ENCODE measurements at regions not wholly inside any gene's neighbourhood (a gene's known extent, or its start where the extent isn't known, plus 50 kb on each side); places are given as distances from the start of the nearest gene placed in this dataset.

DNA sequence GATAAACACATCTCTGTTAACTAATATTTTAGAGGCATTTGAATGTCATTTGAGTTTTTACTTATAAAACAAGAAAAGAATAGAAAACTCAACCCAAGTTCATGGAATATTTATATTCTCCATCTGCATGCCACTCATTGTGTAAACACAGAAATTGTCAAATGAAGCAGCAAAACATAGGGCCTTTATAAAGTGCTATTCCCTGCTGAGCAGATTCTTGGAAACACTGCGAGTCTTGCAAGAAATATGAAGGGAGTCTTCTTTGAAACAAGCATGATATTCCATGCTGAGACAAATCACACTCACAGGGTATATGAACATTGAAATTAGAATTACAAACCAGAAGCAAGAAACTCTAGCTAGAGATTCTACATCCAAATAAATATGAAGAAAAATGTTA, 655.8 kb downstream of the BRINP3 start:
- H3K4me3 ChIP-seq (ENCODE audit: low read length), result no peak overlapping the region
- no peak for DNase-seq (ENCODE audit: low read depth, low spot score)

DNA sequence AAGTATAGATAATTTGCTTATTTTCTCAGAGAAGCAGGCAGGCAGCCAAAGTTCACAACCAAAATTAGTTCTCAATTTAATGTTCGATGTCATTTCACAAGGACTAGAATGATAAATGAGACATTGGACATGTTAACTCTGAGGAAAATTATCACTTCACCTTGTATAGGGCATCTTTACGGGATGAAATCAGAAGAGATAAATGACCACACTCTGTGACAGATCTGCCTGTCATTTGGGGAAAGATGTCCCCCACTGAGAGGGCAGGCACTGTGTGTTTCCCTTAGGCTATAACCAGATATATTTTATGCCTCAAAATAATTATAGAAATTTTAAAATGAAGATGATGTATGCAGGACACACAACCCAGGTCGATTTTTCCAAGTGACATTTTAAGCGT, 642.9 kb downstream of the BRINP3 start:
- no peak for DNase-seq (ENCODE audit: low read depth, low spot score)
- no peak overlapping the region for H3K4me3 ChIP-seq (ENCODE audit: low read length)

DNA sequence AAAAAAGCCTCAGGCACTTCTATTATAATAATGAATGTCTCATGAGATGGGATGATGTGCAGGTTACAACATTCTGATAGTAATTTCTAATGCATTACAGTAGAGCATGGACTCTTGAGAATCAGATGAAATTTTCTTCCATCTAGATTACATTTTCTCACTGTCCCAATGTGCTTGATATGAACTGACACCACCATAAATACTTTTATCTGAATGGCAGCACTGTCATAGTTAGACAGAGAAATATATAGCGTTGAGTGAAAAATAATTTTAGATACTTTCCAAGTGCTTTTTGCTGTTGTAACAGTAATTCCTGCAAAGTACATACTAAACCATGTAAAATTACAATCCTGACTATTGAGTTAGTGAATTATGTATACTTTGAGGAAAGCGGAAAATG, 630.1 kb downstream of the BRINP3 start:
- H3K4me3 ChIP-seq (ENCODE audit: low read length), result no peak overlapping the region
- DNase-seq (ENCODE audit: low read depth, low spot score), result no peak

DNA sequence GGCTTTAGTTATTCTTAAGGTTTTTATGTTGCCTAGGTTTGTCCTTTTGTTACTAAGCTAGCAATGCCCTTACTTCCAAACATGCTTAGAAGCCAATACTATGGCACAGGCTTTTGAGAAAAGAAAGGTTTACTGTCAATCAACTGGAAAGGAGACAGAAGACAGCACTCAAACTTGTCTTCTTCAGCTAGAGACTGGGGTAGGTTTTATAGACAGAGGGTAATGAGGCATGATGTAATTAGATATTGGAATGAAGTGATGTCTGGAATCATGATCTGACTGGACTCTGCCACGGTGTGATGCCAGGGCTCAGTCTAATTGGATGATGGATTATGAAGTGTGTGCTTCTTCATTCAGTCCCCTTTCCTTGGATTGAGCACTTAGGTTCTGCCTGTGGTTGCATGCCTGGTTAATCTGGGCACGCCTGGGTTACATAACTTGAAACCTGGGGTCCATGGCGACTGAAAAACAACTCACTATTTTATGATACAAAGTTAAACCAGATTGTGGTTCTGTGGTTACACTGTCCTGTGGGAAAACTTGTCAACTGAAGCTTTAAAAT, 625.8 kb downstream of the BRINP3 start:
- no peak overlapping the region for H3K4me3 ChIP-seq (ENCODE audit: low read length)

DNA sequence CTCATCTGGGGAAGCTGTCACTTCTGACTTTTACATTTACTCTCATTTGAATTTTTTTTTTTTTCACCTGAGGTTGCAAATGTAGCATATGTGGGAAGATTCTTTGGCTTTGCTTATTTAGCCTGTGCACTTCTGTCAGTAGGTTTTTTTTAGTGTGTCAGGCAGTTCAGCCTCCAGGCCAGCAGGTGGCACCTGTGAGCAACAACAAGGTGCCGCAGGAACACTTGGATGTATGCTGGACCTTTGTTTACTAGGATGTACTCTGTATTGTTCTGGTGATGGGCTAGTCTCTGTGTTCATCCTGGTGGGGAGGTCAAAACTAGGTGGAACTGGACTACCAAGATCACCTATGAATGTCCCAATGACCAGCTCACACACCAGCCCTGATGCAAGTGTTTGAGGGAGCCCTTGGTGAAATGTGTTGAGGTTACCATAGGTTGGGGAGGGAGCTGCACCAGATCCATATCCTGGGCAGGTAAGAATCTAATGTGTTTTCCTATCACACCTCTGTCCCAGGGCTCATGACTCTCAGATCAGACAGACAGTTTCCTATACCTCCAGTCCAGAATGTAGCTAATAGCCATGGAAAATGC, 618.2 kb downstream of the BRINP3 start:
- no peak overlapping the region for H3K4me3 ChIP-seq (ENCODE audit: low read length)
- DNase-seq (ENCODE audit: low read depth, low spot score), result peak; percentile 20

More for the DNA sequence above, 625.8 kb downstream of the BRINP3 start:
- DNase-seq (ENCODE audit: low read depth, low spot score), result no peak

DNA sequence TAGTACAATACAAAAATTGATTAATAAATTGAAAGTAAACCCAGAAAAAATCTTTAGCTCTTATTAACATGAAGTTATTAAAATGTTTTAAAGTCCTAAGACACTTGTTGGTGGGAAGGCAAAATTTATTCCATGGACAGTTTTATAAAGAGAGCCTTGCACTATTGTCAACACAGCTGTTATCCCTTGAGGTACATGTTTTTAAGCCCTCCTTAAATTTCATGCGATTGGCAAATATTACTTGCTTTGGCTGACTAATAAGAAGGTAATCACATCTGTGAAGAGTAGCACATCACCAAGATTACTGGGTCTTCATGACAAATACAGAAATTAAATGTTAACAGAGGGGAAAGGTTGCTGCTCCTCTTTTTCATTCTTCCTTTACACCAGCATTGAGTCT, 611.1 kb downstream of the BRINP3 start:
- no peak for DNase-seq (ENCODE audit: low read depth, low spot score)

DNA sequence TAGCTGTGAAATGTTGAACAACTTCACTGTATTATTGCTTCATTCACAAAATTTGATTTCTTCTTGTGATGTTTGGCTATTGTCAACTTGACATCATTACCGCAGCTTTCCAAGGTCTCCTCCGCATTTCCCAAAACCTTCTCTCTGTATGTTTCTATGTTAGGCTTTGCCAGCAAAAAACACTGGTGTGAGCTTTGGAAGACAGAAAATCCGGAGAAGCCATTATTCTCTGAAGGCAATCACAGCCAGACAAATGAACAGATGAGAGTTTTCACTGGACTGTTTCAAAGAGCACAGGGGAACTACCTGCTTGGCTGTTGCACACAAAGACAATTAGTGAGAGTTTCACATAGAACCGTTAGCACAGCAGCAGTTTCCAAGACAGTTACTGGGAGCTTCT, 609.6 kb downstream of the BRINP3 start:
- no peak overlapping the region for H3K4me3 ChIP-seq (ENCODE audit: low read length)
- no peak for DNase-seq (ENCODE audit: low read depth, low spot score)

More for the DNA sequence above, 611.1 kb downstream of the BRINP3 start:
- no peak overlapping the region for H3K4me3 ChIP-seq (ENCODE audit: low read length)

DNA sequence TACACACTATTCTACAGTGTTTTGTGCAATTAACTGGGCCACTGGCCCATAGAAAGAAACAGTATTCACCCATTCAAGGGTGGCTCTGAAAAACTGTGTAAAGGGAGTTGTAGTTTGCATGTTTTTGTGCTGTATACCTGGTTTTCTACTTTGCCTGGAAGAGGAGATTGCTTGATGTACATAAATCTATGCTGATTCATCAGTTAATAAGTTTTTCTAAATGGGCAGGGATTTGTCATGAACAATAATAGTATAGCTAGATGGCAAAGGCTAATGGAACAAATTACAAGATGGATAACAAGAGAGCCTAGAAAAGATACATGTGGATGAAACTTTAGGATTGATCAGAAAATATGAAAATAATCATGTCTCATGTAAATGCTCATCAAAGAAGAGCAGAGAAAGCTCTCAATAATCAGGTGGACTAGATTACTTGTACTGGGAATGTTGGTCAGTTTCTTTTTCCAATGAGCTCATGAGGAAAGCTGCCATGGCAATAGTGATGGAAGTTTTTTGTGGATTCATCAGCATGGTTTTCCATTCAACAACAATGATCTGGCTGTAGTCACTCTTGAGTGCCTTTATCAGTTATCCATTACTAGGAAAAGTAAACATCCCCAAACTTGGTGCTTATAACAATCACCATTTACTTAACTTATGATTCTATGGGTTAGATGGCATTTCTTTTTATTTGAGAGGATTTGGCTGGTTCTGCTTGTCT, 602.8 kb downstream of the BRINP3 start:
- H3K4me3 ChIP-seq (ENCODE audit: low read length), result no peak overlapping the region
- no peak for DNase-seq (ENCODE audit: low read depth, low spot score)

DNA sequence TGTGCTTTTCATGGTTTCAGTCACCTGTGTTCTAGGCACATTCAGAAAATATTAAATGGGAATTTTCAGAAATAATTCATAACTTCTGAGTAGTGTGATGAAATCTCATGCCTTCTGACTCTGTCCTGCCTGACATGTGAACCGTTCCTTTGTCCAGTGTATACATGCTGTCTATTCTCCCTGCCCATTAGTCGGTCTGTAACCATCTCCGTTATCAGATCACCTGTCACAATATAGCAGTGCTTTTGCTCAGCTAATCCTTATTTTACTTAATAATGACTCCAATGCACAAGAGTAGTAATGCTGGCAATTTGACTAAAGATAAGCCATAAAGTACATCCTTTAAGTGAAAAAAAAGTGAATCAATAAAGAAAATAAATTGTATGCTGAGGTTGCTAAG, 597.5 kb downstream of the BRINP3 start:
- DNase-seq (ENCODE audit: low read depth, low spot score), result no peak
- no peak overlapping the region for H3K4me3 ChIP-seq (ENCODE audit: low read length)

DNA sequence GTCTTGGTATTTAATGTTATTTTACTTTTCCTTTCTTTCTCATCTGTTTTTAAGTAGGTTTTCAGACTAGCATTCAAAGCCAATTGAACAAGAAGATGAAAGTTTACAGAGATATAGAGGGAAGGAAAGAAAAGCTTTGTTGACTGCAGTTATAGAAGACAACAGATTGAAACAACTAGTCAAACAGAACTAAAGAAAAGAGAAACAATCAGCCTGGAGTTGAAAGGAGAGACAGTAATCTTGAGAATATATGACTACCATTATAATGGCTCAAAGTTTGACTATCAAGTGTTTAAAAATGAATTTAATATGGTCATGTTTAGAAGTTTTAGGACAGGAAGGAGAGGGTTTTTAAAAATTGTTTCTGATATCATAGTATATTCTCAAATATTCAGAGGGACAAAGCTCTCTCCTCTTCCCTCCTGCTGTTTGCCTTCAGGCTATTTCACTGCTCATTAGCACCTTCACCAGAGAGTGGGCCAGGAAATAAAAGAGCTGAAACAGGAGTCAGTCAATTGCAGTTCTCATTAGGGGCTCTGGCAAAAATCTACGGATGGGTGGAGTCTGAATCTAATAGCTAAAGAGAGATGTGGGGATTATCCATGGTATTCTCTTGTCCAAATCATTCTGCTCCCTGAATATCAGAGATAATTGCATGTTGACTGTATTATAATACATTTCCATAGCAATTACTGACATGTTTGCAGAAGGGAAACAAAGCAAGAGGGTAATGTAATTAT, 577.8 kb downstream of the BRINP3 start:
- no peak overlapping the region for H3K4me3 ChIP-seq (ENCODE audit: low read length)
- no peak for DNase-seq (ENCODE audit: low read depth, low spot score)

DNA sequence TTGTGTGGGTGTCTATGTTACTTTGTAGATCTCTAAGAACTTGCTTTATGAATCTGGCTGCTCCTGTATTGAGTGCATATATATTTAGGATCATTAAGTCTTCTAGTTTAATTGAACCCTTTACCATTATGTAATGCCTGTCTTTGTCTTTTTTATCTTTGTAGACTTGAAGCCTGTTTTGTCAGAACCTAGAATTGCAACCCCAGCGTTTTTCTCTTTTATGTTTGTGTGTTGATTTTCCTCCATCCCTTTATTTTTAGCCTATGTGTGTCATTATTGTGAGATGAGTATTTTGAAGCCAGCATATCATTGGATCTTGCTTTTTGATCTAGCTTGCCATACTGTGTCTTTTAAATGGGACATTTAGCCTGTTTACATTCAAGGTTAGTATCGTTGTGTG, 573.2 kb downstream of the BRINP3 start:
- H3K4me3 ChIP-seq (ENCODE audit: low read length), result no peak overlapping the region
- DNase-seq (ENCODE audit: low read depth, low spot score), result no peak

DNA sequence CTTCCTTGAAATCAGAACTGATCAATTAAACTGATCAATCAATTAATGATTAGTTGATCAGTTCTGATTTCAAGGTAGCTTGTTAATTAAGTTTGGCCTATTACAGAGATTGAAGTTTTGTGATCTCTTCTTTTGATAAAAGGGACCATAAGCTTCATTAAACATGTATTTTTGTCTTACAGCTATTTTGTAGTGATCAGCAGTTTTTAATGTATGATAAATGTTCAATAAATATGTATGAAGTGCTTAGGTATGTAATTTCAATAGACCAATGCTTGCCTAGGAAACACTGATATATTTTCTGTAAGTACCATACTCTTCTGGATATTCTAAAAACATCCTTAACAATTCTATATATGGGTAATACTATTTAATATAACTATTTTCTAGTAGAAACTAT, 569.6 kb downstream of the BRINP3 start:
- DNase-seq (ENCODE audit: low read depth, low spot score), result no peak
- H3K4me3 ChIP-seq (ENCODE audit: low read length), result no peak overlapping the region

DNA sequence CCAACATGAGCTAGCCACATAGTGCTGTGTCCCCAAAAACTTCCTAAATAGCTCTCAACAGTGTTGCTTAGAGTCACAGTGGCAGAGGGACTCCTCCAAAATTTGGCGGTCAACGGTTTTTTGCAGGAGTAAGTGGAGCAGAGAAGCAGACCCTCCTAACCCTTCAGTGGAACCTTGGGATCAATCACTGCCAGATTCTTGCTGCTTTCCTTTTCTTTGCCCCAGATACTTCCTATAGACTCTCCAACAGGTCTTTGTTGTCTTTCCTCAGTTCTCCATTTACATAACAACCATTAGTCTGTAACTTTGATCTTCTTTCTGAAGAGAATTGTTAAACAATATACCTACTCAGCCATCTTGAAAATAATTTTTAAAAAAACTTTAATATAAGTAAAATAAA, 556.1 kb downstream of the BRINP3 start:
- DNase-seq (ENCODE audit: low read depth, low spot score), result no peak
- no peak overlapping the region for H3K4me3 ChIP-seq (ENCODE audit: low read length)

DNA sequence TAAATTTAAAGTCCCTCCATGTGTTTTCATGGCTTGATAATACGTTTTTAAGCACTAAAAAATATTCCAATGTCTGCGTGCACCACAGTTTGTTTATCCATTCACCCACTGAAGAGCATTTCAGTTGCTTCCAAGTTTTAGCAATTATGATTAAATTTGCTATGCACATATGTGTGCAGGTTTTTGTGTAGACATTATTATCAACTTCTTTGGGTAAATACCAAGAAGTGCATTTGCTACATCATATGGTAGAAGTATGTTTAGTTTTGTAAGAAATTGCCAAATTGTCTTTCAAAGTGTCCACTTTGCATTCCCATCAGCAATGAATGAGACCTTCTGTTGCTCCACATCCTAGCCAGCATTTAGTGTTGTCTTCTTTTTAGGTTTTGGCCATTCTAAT, 550.0 kb downstream of the BRINP3 start:
- DNase-seq (ENCODE audit: low read depth, low spot score), result no peak
- no peak overlapping the region for H3K4me3 ChIP-seq (ENCODE audit: low read length)

DNA sequence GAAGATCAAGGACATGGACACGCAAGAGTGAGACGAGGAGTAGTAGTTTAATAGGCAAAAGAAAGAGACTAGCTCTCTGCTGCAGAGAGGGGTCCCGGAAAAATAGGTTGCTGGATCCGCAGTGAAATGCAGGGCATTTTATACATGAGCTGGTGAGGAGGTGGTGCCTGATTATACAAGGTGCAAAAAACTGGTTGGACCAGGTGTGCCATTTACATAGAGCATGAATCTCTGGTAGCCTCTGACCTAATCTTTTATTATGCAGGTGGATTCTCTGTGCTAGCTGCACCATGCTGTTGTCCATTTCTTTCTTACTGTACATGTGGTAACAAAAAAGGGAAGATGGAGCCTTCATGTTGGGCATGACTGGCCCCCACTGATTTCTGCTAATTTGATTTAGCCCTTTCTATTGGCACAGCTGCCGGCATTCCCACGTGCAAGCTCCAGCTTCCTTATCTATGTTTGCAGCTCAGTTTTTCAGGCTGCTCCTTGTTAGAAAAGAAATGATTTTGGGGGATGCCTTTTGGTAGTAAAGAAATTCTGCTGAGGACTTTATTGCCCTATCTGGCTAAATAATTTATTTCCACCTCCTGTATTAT, 548.1 kb downstream of the BRINP3 start:
- H3K4me3 ChIP-seq (ENCODE audit: low read length), result no peak overlapping the region
- DNase-seq (ENCODE audit: low read depth, low spot score), result no peak

DNA sequence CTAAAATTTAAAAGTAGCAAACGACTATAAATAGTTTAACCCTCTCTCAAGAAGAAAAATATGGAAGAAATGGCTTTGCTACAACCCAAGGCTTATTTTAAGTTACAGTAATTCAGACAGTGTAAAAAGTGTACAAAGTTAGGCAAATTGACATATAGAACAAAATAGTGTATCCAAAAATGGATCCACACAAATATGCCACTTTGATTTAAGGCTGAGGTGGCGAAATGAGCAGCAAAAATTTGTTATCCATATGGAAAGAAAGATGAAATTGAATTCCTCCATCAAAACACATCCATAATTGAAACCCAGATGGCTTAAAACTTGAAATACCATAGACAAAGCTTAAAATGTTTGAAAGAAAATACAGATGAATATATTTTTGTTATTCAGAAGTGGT, 540.8 kb downstream of the BRINP3 start:
- H3K4me3 ChIP-seq (ENCODE audit: low read length), result no peak overlapping the region
- DNase-seq (ENCODE audit: low read depth, low spot score), result no peak

DNA sequence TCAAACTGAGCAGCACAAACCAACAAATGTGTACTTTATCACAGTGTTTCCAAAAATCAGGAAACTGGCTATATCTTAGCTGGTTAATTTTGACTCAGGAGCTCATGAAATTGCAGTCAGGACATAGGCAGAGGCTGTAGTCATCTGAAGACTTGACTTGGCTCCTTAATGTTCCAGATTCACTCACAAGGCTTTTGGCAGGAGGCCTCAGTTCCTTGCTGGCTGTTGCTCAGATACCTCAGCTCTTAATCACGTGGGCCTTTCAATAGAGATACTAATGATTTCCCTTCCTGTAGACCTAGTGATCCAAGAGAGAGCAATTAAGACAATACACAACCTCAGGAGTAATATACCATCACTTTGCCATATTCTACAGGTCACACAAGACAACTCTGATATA, 537.7 kb downstream of the BRINP3 start:
- H3K4me3 ChIP-seq (ENCODE audit: low read length), result no peak overlapping the region
- no peak for DNase-seq (ENCODE audit: low read depth, low spot score)

DNA sequence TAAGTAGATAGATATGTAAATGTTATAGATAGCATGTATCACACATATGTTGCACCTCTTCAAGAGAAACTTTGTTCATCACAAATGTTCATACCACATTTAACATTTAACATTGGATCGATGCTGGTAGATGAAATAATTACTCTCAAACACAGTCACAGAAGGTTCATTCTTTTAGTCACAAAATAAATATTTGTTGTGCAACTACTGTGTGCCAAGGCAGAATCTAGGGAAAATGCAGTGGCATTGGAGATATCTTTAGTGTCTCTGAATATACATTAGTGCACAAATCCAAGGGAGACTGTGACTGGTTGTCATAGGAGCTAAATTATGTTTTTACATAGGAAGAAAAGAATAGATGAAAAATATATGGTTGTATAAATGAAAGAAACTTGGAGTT, 535.7 kb downstream of the BRINP3 start:
- H3K4me3 ChIP-seq (ENCODE audit: low read length), result no peak overlapping the region
- DNase-seq (ENCODE audit: low read depth, low spot score), result no peak

DNA sequence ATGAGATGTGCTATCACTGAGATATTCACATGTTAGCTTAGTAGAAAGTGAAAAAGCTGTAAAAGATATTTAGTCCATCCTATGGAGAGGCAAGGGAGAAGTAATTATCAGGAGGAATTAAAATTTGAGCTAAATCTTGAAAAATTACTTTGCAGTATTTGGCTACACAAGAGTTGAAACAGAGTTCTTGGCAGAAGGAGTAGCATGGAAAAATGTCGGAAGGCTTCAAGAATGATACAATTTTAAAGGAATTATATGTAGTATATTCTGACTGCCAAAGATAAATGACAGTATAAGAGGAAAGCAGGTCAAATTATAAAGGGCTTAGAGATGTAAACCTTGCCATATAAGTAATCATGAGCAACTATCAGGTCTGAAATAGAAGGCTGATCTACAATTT, 518.9 kb downstream of the BRINP3 start:
- no peak overlapping the region for H3K4me3 ChIP-seq (ENCODE audit: low read length)
- no peak for DNase-seq (ENCODE audit: low read depth, low spot score)

DNA sequence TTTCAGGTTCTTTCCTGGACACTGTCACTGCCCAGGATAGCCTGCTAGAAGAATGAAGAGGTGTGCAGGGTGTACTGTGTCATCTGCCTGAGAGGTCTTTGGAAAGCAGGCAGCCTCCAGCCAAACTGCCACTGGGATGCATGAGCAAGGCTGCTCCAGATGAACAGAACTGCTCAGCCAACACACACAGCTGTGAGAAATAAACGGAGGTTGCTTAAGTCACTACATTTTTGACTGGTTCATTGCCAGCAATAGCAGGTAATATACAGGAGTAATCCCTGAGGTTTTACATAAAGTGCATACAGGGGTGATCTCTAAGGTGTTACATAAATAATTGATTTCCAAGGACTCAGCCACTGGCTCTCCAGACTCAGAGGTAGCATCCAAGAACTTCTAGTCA, 516.9 kb downstream of the BRINP3 start:
- H3K4me3 ChIP-seq (ENCODE audit: low read length), result no peak overlapping the region
- DNase-seq (ENCODE audit: low read depth, low spot score), result no peak
